SK-N-SH (cell line): ENCODE measurements at regions not wholly inside any gene's neighbourhood (a gene's known extent, or its start where the extent isn't known, plus 50 kb on each side); places are given as distances from the start of the nearest gene placed in this dataset.

ENCODE experiments used
- ELF1 ChIP-seq: IDR thresholded peaks from 2 replicates; pipeline ENCODE4 v1.4.0; 2012
- EZH2phosphoT487 ChIP-seq: fragments of 200-600 bp; sonication (generic); IDR thresholded peaks from 2 replicates; pipeline ENCODE4 v1.6.1; 2017; ENCODE audit warnings: low read depth, mixed run types, mild to moderate bottlenecking, antibody characterized with exemption, moderate library complexity, borderline replicate concordance
- JUND ChIP-seq: IDR thresholded peaks from 2 replicates; pipeline ENCODE4 v1.4.0; 2012
- NRF1 ChIP-seq: IDR thresholded peaks from 2 replicates; pipeline ENCODE4 v1.6.1; 2012; ENCODE audit warnings: low read depth, mild to moderate bottlenecking, low read length
- RAD21 ChIP-seq: IDR thresholded peaks from 2 replicates; pipeline ENCODE4 v1.6.1; 2012; ENCODE audit warnings: mild to moderate bottlenecking, low read length
- RFX5 ChIP-seq: IDR thresholded peaks from 2 replicates; pipeline ENCODE4 v1.6.1; 2012; ENCODE audit warnings: mild to moderate bottlenecking, improper control_type of control experiment, low read length
- SIN3A ChIP-seq: IDR thresholded peaks from 2 replicates; pipeline ENCODE4 v1.6.1; 2012; ENCODE audit warnings: low read depth, mild to moderate bottlenecking, low read length, moderate library complexity, borderline replicate concordance
- SMC3 ChIP-seq: IDR thresholded peaks from 2 replicates; pipeline ENCODE4 v1.6.1; 2012; ENCODE audit warnings: low read depth, low read length, improper control_type of control experiment
- TAF1 ChIP-seq: IDR thresholded peaks from 2 replicates; pipeline ENCODE4 v1.6.1; 2012; ENCODE audit warnings: low read depth, mild to moderate bottlenecking, low read length, moderate library complexity, borderline replicate concordance
- TF ChIP-seq, protein P1 (sequence below): IDR thresholded peaks from 2 replicates; pipeline ENCODE4 v1.6.1; 2012; ENCODE audit warnings: mild to moderate bottlenecking, low read depth, low read length, moderate library complexity
- TF ChIP-seq, protein P2 (sequence below): fragments of 150-350 bp; IDR thresholded peaks from 2 replicates; pipeline ENCODE4 v1.6.1; 2017; ENCODE audit warnings: antibody characterized with exemption, low read length, low read depth, borderline replicate concordance
- TF ChIP-seq, protein P3 (sequence below): fragments of 200-600 bp; sonication (generic); IDR thresholded peaks from 2 replicates; pipeline ENCODE4 v1.6.1; 2017; ENCODE audit warnings: antibody characterized with exemption, mild to moderate bottlenecking, moderate library complexity
- TF ChIP-seq, protein P4 (sequence below): IDR thresholded peaks from 2 replicates; pipeline ENCODE4 v1.4.0; 2012; ENCODE audit warnings: low read depth, borderline replicate concordance

DNA sequence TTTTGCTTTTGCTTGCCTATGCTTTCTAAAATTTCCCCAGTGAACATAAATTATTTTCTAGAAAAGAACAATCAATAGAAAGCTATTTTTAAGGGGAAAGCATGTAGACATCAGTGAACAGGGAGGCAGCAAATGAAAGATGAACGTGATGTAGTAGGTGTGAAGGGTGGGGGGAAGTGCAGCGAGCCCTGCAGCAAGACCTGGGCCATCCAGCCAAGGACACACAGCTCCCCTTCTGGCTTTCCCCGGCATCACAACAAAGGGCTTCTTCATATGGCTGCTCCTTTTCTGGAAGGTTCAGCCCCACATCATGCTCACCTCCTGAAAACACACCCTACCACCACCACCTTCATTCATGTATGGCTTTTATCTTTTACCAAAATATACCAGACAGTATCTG is 109.2 kb upstream of the ETS2 start:
- TF ChIP-seq, protein P1, sequence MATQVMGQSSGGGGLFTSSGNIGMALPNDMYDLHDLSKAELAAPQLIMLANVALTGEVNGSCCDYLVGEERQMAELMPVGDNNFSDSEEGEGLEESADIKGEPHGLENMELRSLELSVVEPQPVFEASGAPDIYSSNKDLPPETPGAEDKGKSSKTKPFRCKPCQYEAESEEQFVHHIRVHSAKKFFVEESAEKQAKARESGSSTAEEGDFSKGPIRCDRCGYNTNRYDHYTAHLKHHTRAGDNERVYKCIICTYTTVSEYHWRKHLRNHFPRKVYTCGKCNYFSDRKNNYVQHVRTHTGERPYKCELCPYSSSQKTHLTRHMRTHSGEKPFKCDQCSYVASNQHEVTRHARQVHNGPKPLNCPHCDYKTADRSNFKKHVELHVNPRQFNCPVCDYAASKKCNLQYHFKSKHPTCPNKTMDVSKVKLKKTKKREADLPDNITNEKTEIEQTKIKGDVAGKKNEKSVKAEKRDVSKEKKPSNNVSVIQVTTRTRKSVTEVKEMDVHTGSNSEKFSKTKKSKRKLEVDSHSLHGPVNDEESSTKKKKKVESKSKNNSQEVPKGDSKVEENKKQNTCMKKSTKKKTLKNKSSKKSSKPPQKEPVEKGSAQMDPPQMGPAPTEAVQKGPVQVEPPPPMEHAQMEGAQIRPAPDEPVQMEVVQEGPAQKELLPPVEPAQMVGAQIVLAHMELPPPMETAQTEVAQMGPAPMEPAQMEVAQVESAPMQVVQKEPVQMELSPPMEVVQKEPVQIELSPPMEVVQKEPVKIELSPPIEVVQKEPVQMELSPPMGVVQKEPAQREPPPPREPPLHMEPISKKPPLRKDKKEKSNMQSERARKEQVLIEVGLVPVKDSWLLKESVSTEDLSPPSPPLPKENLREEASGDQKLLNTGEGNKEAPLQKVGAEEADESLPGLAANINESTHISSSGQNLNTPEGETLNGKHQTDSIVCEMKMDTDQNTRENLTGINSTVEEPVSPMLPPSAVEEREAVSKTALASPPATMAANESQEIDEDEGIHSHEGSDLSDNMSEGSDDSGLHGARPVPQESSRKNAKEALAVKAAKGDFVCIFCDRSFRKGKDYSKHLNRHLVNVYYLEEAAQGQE: no peak
- TF ChIP-seq SIN3A: no peak
- TF ChIP-seq, protein P2, sequence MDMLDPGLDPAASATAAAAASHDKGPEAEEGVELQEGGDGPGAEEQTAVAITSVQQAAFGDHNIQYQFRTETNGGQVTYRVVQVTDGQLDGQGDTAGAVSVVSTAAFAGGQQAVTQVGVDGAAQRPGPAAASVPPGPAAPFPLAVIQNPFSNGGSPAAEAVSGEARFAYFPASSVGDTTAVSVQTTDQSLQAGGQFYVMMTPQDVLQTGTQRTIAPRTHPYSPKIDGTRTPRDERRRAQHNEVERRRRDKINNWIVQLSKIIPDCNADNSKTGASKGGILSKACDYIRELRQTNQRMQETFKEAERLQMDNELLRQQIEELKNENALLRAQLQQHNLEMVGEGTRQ: no peak
- TF ChIP-seq, protein P3, sequence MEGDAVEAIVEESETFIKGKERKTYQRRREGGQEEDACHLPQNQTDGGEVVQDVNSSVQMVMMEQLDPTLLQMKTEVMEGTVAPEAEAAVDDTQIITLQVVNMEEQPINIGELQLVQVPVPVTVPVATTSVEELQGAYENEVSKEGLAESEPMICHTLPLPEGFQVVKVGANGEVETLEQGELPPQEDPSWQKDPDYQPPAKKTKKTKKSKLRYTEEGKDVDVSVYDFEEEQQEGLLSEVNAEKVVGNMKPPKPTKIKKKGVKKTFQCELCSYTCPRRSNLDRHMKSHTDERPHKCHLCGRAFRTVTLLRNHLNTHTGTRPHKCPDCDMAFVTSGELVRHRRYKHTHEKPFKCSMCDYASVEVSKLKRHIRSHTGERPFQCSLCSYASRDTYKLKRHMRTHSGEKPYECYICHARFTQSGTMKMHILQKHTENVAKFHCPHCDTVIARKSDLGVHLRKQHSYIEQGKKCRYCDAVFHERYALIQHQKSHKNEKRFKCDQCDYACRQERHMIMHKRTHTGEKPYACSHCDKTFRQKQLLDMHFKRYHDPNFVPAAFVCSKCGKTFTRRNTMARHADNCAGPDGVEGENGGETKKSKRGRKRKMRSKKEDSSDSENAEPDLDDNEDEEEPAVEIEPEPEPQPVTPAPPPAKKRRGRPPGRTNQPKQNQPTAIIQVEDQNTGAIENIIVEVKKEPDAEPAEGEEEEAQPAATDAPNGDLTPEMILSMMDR: no peak
- no peak for TF ChIP-seq RFX5
- TF ChIP-seq TAF1: no peak
- TF ChIP-seq, protein P4, sequence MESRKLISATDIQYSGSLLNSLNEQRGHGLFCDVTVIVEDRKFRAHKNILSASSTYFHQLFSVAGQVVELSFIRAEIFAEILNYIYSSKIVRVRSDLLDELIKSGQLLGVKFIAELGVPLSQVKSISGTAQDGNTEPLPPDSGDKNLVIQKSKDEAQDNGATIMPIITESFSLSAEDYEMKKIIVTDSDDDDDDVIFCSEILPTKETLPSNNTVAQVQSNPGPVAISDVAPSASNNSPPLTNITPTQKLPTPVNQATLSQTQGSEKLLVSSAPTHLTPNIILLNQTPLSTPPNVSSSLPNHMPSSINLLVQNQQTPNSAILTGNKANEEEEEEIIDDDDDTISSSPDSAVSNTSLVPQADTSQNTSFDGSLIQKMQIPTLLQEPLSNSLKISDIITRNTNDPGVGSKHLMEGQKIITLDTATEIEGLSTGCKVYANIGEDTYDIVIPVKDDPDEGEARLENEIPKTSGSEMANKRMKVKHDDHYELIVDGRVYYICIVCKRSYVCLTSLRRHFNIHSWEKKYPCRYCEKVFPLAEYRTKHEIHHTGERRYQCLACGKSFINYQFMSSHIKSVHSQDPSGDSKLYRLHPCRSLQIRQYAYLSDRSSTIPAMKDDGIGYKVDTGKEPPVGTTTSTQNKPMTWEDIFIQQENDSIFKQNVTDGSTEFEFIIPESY: no peak
- no peak for TF ChIP-seq EZH2phosphoT487
- TF ChIP-seq NRF1: no peak
- TF ChIP-seq JUND: no peak
- TF ChIP-seq SMC3: no peak
- TF ChIP-seq ELF1: no peak
- no peak for TF ChIP-seq RAD21
